GM12878 (cell line): ENCODE measurements at regions not wholly inside any gene's neighbourhood (a gene's known extent, or its start where the extent isn't known, plus 50 kb on each side); places are given as distances from the start of the nearest gene placed in this dataset.

ENCODE experiments used
- ATAC-seq: fragments of 200-7000 bp; cut with Tn5 transposase; 3 replicates; pipeline ENCODE4 v1.9.1; 2020; ENCODE audit warnings: mild to moderate bottlenecking, moderate library complexity
- BruUV-seq: library from RNA; stranded (reverse); fragments of 400-500 nt; replicated peaks from 2 replicates; lab custom pipeline; 2021; lab: Mats Ljungman, UMichigan
- CTCF ChIA-PET: fragments of 300-600 bp; sonication (Branson Sonifier 250); formaldehyde crosslinking; extraction: SDS; loops from one replicate; lab custom pipeline; 2021; ENCODE audit warnings: inconsistent platforms; lab: Yijun Ruan, JAX
- POLR2A ChIA-PET: fragments of 350-600 bp; formaldehyde crosslinking; extraction: SDS; loops from one replicate; lab custom pipeline; 2021; ENCODE audit warnings: inconsistent platforms; lab: Charles Lee
- RAD21 ChIA-PET: fragments of 300-600 bp; sonication (Branson Sonifier 250); formaldehyde crosslinking; loops from one replicate; lab custom pipeline; 2023; ENCODE audit warnings: antibody characterized with exemption; ENCODE audit not compliant: unreplicated experiment; lab: Charles Lee
- SMC1A ChIA-PET: fragments of 300-600 bp; sonication (Branson Sonifier 250); formaldehyde crosslinking; loops from one replicate; lab custom pipeline; 2023; ENCODE audit not compliant: unreplicated experiment, uncharacterized antibody; lab: Charles Lee
- DNase-seq: peaks from one replicate; pipeline ENCODE4 v3.0.0-alpha.2; 2011; ENCODE audit warnings: low read depth, low spot score
- FAIRE-seq: peaks from 3 replicates; lab custom pipeline; 2011; peaks lifted over from hg19 to GRCh38; lab: Jason Lieb, UNC
- H2AFZ ChIP-seq: 2 replicates; pipeline ENCODE4 v1.6.0; 2011; ENCODE audit warnings: low read depth, low read length, control low read depth; ENCODE audit not compliant: control insufficient read depth
- H3K27ac ChIP-seq: 2 replicates; pipeline ENCODE4 v1.5.1; 2011; ENCODE audit warnings: control low read depth; ENCODE audit not compliant: control insufficient read depth, insufficient read depth
- H3K27me3 ChIP-seq, 2 experiments: replicated peaks in 1 of 2; 2 replicates each; pipeline versions ENCODE4 v1.6.0 to v1.6.1; 2011; ENCODE audit warnings: low read length in 1 of 2; ENCODE audit not compliant: control insufficient read depth in 2 of 2, insufficient read depth in 2 of 2
- H3K36me3 ChIP-seq, 2 experiments: 2 replicates each; pipeline ENCODE4 v1.5.1; 2011; ENCODE audit warnings: low read length in 1 of 2; ENCODE audit not compliant: control insufficient read depth in 2 of 2, insufficient read depth in 2 of 2
- H3K4me1 ChIP-seq: 2 replicates; pipeline ENCODE4 v1.6.1; 2011; ENCODE audit warnings: mild to moderate bottlenecking, low read length, moderate library complexity, mixed read lengths; ENCODE audit not compliant: control insufficient read depth, insufficient read depth
- H3K4me2 ChIP-seq: 2 replicates; pipeline ENCODE4 v1.6.0; 2011; ENCODE audit warnings: control low read depth; ENCODE audit not compliant: control insufficient read depth, insufficient read depth
- H3K4me3 ChIP-seq: fragments of 200-600 bp; sonication (generic); 2 replicates; pipeline ENCODE4 v1.5.1; 2016
- H3K79me2 ChIP-seq: 2 replicates; pipeline ENCODE4 v1.6.0; 2011; ENCODE audit warnings: low read length; ENCODE audit not compliant: control insufficient read depth, insufficient read depth
- H3K9ac ChIP-seq: 2 replicates; pipeline ENCODE4 v1.8.0; 2011; ENCODE audit warnings: low read length, control low read depth, mixed read lengths; ENCODE audit not compliant: control insufficient read depth, insufficient read depth
- H3K9me3 ChIP-seq: replicated peaks from 3 replicates; pipeline ENCODE4 v1.5.1; 2011; ENCODE audit warnings: mild to moderate bottlenecking, low read length; ENCODE audit not compliant: control insufficient read depth, insufficient read depth
- H4K20me1 ChIP-seq: 2 replicates; pipeline ENCODE4 v1.6.0; 2011; ENCODE audit not compliant: control insufficient read depth, insufficient read depth
- LARP7 ChIP-seq: fragments of 450-650 bp; IDR thresholded peaks from 2 replicates; pipeline ENCODE4 v1.6.1; 2017; ENCODE audit warnings: mild to moderate bottlenecking
- MEF2A ChIP-seq: IDR thresholded peaks from 2 replicates; pipeline ENCODE4 v1.6.1; 2011; ENCODE audit warnings: low read depth, mild to moderate bottlenecking, low read length, moderate library complexity; ENCODE audit not compliant: insufficient read depth
- SIX5 ChIP-seq: IDR thresholded peaks from 2 replicates; pipeline ENCODE4 v1.6.1; 2011; ENCODE audit warnings: mild to moderate bottlenecking, low read depth, low read length, moderate library complexity; ENCODE audit not compliant: severe bottlenecking
- WRNIP1 ChIP-seq: IDR thresholded peaks from 2 replicates; pipeline ENCODE4 v1.6.1; 2011; ENCODE audit warnings: low read depth, low read length, improper control_type of control experiment, borderline replicate concordance
- ZNF384 ChIP-seq: IDR thresholded peaks from 2 replicates; pipeline ENCODE4 v1.6.1; 2012; ENCODE audit warnings: low read depth, mild to moderate bottlenecking, low read length, improper control_type of control experiment, borderline replicate concordance
- ZNF592 ChIP-seq: fragments of 450-650 bp; IDR thresholded peaks from 2 replicates; pipeline ENCODE4 v1.6.1; 2017; ENCODE audit warnings: mild to moderate bottlenecking, moderate library complexity
- WGBS: methylation state at CpG from one replicate; pipeline ENCODE4 v1.1.6; 2016; ENCODE audit warnings: low lambda C conversion rate; ENCODE audit not compliant: insufficient replicate concordance, insufficient coverage; ENCODE audit errors: missing lambda C conversion rate; 5-methylcytosine and 5-hydroxymethylcytosine counted together
- in situ Hi-C: fragments of 300-500 bp; cut with MboI; formaldehyde crosslinking; loops from 9 replicates; pipeline ENCODE4 v1.14.3; 2018; ENCODE audit warnings: mixed read lengths
- intact Hi-C: fragments of 100-400 bp; cut with micrococcal nuclease; formaldehyde crosslinking; loops from one replicate; pipeline ENCODE4 v1.14.2; 2022; ENCODE audit not compliant: unreplicated experiment

GRCh38 chr6:108795814-108796213 lies 52.4 kb upstream of the ARMC2 start:
- ChIA-PET SMC1A (no interaction called here), CTCF (no interaction called here), POLR2A (no interaction called here), RAD21 (no interaction called here)
- Histone ChIP-seq H3K4me1 (no peaks in the 10 kb centered on the region), H3K27me3 (peaks cover 3 to 7% of the 10 kb centered on the region in 2 experiments; a peak in 1 of 4 replicates), H2AFZ (no peak overlapping the region), H3K4me3 (no peak overlapping the region), H3K27ac (no peak overlapping the region), H3K9me3 (no peaks in the 10 kb centered on the region), H3K79me2 (no peaks in the 10 kb centered on the region), H3K9ac (no peak overlapping the region), H3K4me2 (no peak overlapping the region), H4K20me1 (no peaks in the 10 kb centered on the region), H3K36me3 (no peaks in the 10 kb centered on the region)
- 46% methylated on average over 5 of the region's 5 CpGs for WGBS
- no peak for FAIRE-seq
- TF ChIP-seq WRNIP1 (no peak), MEF2A (no peak), LARP7 (no peak), ZNF592 (no peak), ZNF384 (no peak), SIX5 (no peak)
- in situ Hi-C loops: no loop called here
- no peak for ATAC-seq
- no TSS peak for BruUV-seq
- intact Hi-C loops: no loop called here
- no peak for DNase-seq
